ENCODE measurements at regions not wholly inside any gene's neighbourhood (a gene's known extent, or its start where the extent isn't known, plus 50 kb on each side); places are given as distances from the start of the nearest gene placed in this dataset.
"Not testable (repeated sequence)": the region's sequence is repeated elsewhere in the genome, so short reads cannot be mapped to it uniquely, and the experiment has no call there.

DNA sequence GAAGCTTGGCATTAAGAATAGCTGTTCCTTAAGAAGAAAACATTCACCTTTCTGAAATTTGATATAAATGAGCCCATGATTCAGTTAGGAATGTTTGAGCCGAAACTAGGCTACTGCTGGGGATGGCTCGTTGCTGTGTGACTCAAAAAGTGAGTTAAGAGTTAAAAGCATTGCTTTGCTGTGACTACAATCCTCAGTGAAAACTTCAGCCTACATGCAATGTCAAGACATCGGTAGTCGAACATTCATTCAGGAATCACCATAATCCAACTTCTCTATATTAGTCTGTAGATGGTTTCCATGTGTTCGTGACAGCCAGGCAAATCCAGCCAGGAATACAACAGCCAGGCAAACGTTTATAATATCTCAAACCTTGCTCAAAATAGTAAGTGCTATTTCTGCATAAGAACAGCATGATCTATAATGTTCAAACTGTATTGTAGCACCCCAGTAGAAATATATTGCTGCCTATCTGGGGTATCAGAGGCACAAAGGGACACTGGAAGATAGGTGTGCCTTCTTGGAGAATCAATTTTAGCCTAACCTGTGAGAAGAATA lies 1225.1 kb downstream of the CDH8 start:
- Histone ChIP-seq H3K27ac (ENCODE audit: low read depth, low read length) (no peak overlapping the region), H3K36me3 (ENCODE audit: control insufficient read depth, insufficient read depth, low read length) (no peaks in the 10 kb centered on the region), H3K9ac (ENCODE audit: low read length) (no peak overlapping the region), H3K4me3 (ENCODE audit: low read length) (no peak overlapping the region), H3K27me3 (ENCODE audit: control insufficient read depth, insufficient read depth, low read length) (no peaks in the 10 kb centered on the region), H3K4me1 (ENCODE audit: control insufficient read depth, insufficient read depth, low read length) (no peaks in the 10 kb centered on the region)

GRCh38 chr16:60810250-60810649 lies 1226.0 kb downstream of the CDH8 start:
- no peak overlapping the region for H3K27ac ChIP-seq (ENCODE audit: low read depth, low read length)

GRCh38 chr16:60792437-60792836 lies 1243.8 kb downstream of the CDH8 start:
- Histone ChIP-seq H3K9ac (ENCODE audit: low read length) (no peak overlapping the region), H3K27ac (ENCODE audit: low read depth, low read length) (no peak overlapping the region), H3K36me3 (ENCODE audit: control insufficient read depth, insufficient read depth, low read length) (no peaks in the 10 kb centered on the region), H3K27me3 (ENCODE audit: control insufficient read depth, insufficient read depth, low read length) (no peaks in the 10 kb centered on the region), H3K4me1 (ENCODE audit: control insufficient read depth, insufficient read depth, low read length) (no peaks in the 10 kb centered on the region), H3K4me3 (ENCODE audit: low read length) (no peak overlapping the region)

More at GRCh38 chr16:60810250-60810649, 1226.0 kb downstream of the CDH8 start:
- Histone ChIP-seq H3K27me3 (ENCODE audit: control insufficient read depth, insufficient read depth, low read length) (no peaks in the 10 kb centered on the region), H3K4me3 (ENCODE audit: low read length) (no peak overlapping the region), H3K9ac (ENCODE audit: low read length) (no peak overlapping the region), H3K36me3 (ENCODE audit: control insufficient read depth, insufficient read depth, low read length) (no peaks in the 10 kb centered on the region), H3K4me1 (ENCODE audit: control insufficient read depth, insufficient read depth, low read length) (no peaks in the 10 kb centered on the region)

GRCh38 chr16:60788631-60789030 lies 1247.6 kb downstream of the CDH8 start:
- H3K4me3 ChIP-seq (ENCODE audit: low read length): no peak overlapping the region
- H3K27me3 ChIP-seq (ENCODE audit: control insufficient read depth, insufficient read depth, low read length): no peaks in the 10 kb centered on the region
- no peaks in the 10 kb centered on the region for H3K36me3 ChIP-seq (ENCODE audit: control insufficient read depth, insufficient read depth, low read length)
- H3K4me1 ChIP-seq (ENCODE audit: control insufficient read depth, insufficient read depth, low read length): no peaks in the 10 kb centered on the region
- no peak overlapping the region for H3K27ac ChIP-seq (ENCODE audit: low read depth, low read length)
- no peak overlapping the region for H3K9ac ChIP-seq (ENCODE audit: low read length)

GRCh38 chr16:60776281-60776680 lies 1260.0 kb downstream of the CDH8 start:
- Histone ChIP-seq H3K27me3 (ENCODE audit: control insufficient read depth, insufficient read depth, low read length) (no peaks in the 10 kb centered on the region), H3K4me1 (ENCODE audit: control insufficient read depth, insufficient read depth, low read length) (no peaks in the 10 kb centered on the region)

DNA sequence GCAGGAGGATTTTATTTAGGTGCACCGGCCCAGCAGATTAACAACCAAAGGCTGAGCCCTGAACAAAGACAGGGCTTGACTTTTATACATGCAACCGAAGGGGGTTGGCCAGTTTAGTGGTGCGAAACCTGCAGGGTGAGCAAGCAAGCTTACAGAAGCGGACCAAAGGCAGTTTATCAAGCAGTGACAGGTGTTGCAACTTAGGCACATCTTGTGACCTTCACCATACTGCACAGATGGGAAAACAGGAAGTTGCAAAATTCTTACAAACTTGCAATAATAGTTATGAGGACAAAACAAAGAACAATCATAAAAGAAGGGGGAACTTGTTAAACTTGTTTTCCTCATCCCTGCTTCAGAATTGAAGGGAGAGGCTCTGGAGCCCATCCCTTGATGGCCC lies 1265.1 kb downstream of the CDH8 start:
- Histone ChIP-seq H3K4me3 (ENCODE audit: low read length) (no peak overlapping the region), H3K27ac (ENCODE audit: low read depth, low read length) (no peak overlapping the region), H3K9ac (ENCODE audit: low read length) (no peak overlapping the region), H3K4me1 (ENCODE audit: control insufficient read depth, insufficient read depth, low read length) (no peaks in the 10 kb centered on the region), H3K36me3 (ENCODE audit: control insufficient read depth, insufficient read depth, low read length) (no peaks in the 10 kb centered on the region), H3K27me3 (ENCODE audit: control insufficient read depth, insufficient read depth, low read length) (no peaks in the 10 kb centered on the region)

More at GRCh38 chr16:60776281-60776680, 1260.0 kb downstream of the CDH8 start:
- no peak overlapping the region for H3K27ac ChIP-seq (ENCODE audit: low read depth, low read length)
- H3K36me3 ChIP-seq (ENCODE audit: control insufficient read depth, insufficient read depth, low read length): no peaks in the 10 kb centered on the region
- H3K4me3 ChIP-seq (ENCODE audit: low read length): no peak overlapping the region
- H3K9ac ChIP-seq (ENCODE audit: low read length): no peak overlapping the region

DNA sequence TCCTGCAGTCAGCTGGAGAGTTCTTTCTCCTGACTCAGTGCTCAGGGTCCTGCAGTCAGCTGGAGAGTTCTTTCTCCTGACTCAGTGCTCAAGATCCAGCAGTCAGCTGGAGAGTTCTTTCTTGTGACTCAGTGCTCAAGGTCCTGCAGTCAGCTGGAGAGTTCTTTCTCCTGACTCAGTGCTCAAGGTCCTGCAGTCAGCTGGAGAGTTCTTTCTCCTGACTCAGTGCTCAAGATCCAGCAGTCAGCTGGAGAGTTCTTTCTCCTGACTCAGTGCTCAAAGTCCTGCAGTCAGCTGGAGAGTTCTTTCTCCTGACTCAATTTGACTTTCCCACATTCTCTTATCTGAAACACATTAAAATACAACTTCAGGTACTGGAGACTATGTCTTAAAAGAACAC lies 1265.9 kb downstream of the CDH8 start:
- H3K27ac ChIP-seq (ENCODE audit: low read depth, low read length); H3K4me3 ChIP-seq (ENCODE audit: low read length); H3K27me3 ChIP-seq (ENCODE audit: control insufficient read depth, insufficient read depth, low read length); H3K4me1 ChIP-seq (ENCODE audit: control insufficient read depth, insufficient read depth, low read length); H3K9ac ChIP-seq (ENCODE audit: low read length); H3K36me3 ChIP-seq (ENCODE audit: control insufficient read depth, insufficient read depth, low read length): not testable (repeated sequence)

GRCh38 chr16:60763869-60764268 lies 1272.4 kb downstream of the CDH8 start:
- H3K4me1 ChIP-seq (ENCODE audit: control insufficient read depth, insufficient read depth, low read length): no peaks in the 10 kb centered on the region
- H3K36me3 ChIP-seq (ENCODE audit: control insufficient read depth, insufficient read depth, low read length): no peaks in the 10 kb centered on the region
- H3K27ac ChIP-seq (ENCODE audit: low read depth, low read length): no peak overlapping the region
- H3K9ac ChIP-seq (ENCODE audit: low read length): no peak overlapping the region
- no peak overlapping the region for H3K4me3 ChIP-seq (ENCODE audit: low read length)
- no peaks in the 10 kb centered on the region for H3K27me3 ChIP-seq (ENCODE audit: control insufficient read depth, insufficient read depth, low read length)

DNA sequence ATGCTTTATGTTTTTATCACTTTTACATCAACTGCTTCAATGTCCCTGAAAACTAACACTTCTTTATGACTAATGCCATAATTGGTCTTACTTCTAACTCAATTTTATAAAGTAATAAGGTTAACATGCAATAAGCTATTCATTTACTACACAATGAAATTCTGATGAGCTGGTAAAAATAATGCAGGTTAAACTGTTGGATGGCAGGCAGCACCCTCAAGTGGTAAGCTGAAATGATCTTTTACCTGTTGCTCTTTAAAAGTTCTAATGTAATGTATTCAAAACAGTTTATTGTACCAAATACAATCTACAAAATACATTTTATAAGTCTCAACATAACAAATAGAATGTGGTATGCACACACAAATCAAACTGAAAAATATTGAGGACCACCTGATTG lies 1280.3 kb downstream of the CDH8 start:
- H3K9ac ChIP-seq (ENCODE audit: low read length): no peak overlapping the region
- no peaks in the 10 kb centered on the region for H3K36me3 ChIP-seq (ENCODE audit: control insufficient read depth, insufficient read depth, low read length)
- no peaks in the 10 kb centered on the region for H3K4me1 ChIP-seq (ENCODE audit: control insufficient read depth, insufficient read depth, low read length)
- H3K4me3 ChIP-seq (ENCODE audit: low read length): no peak overlapping the region
- no peak overlapping the region for H3K27ac ChIP-seq (ENCODE audit: low read depth, low read length)
- no peaks in the 10 kb centered on the region for H3K27me3 ChIP-seq (ENCODE audit: control insufficient read depth, insufficient read depth, low read length)

GRCh38 chr16:60748366-60748765 lies 1287.9 kb downstream of the CDH8 start:
- no peak overlapping the region for H3K27ac ChIP-seq (ENCODE audit: low read depth, low read length)
- no peak overlapping the region for H3K4me3 ChIP-seq (ENCODE audit: low read length)
- H3K36me3 ChIP-seq (ENCODE audit: control insufficient read depth, insufficient read depth, low read length): no peaks in the 10 kb centered on the region
- H3K27me3 ChIP-seq (ENCODE audit: control insufficient read depth, insufficient read depth, low read length): no peaks in the 10 kb centered on the region
- H3K9ac ChIP-seq (ENCODE audit: low read length): no peak overlapping the region
- H3K4me1 ChIP-seq (ENCODE audit: control insufficient read depth, insufficient read depth, low read length): no peaks in the 10 kb centered on the region

- no peak overlapping the region for H3K4me3 ChIP-seq (ENCODE audit: low read length)
- no peaks in the 10 kb centered on the region for H3K27me3 ChIP-seq (ENCODE audit: control insufficient read depth, insufficient read depth, low read length)
- no peaks in the 10 kb centered on the region for H3K4me1 ChIP-seq (ENCODE audit: control insufficient read depth, insufficient read depth, low read length)
- H3K27ac ChIP-seq (ENCODE audit: low read depth, low read length): no peak overlapping the region
- H3K9ac ChIP-seq (ENCODE audit: low read length): no peak overlapping the region
- no peaks in the 10 kb centered on the region for H3K36me3 ChIP-seq (ENCODE audit: control insufficient read depth, insufficient read depth, low read length)
Observed at GRCh38 chr16:60744198-60744597, 1292.0 kb downstream of the CDH8 start.

GRCh38 chr16:60741810-60742209 lies 1294.4 kb downstream of the CDH8 start:
- no peaks in the 10 kb centered on the region for H3K4me1 ChIP-seq (ENCODE audit: control insufficient read depth, insufficient read depth, low read length)
- H3K9ac ChIP-seq (ENCODE audit: low read length): no peak overlapping the region
- H3K4me3 ChIP-seq (ENCODE audit: low read length): no peak overlapping the region
- no peak overlapping the region for H3K27ac ChIP-seq (ENCODE audit: low read depth, low read length)
- no peaks in the 10 kb centered on the region for H3K36me3 ChIP-seq (ENCODE audit: control insufficient read depth, insufficient read depth, low read length)
- H3K27me3 ChIP-seq (ENCODE audit: control insufficient read depth, insufficient read depth, low read length): no peaks in the 10 kb centered on the region

GRCh38 chr16:60739737-60740683 lies 1296.2 kb downstream of the CDH8 start:
- Histone ChIP-seq H3K36me3 (ENCODE audit: control insufficient read depth, insufficient read depth, low read length) (no peaks in the 10 kb centered on the region), H3K4me3 (ENCODE audit: low read length) (no peak overlapping the region), H3K9ac (ENCODE audit: low read length) (no peak overlapping the region), H3K27me3 (ENCODE audit: control insufficient read depth, insufficient read depth, low read length) (no peaks in the 10 kb centered on the region), H3K27ac (ENCODE audit: low read depth, low read length) (no peak overlapping the region), H3K4me1 (ENCODE audit: control insufficient read depth, insufficient read depth, low read length) (no peaks in the 10 kb centered on the region)

Measured in rectal smooth muscle tissue (tissue), 1 donor.